GM10266 (cell line): ENCODE measurements at regions not wholly inside any gene's neighbourhood (a gene's known extent, or its start where the extent isn't known, plus 50 kb on each side); places are given as distances from the start of the nearest gene placed in this dataset.

Experiments used
- DNase-seq: peaks from one replicate; pipeline ENCODE4 v3.0.0; 2012; ENCODE audit errors: extremely low spot score
- TF ChIP-seq, protein P1 (sequence below): IDR thresholded peaks from 2 replicates; pipeline ENCODE4 v1.5.1; 2012; ENCODE audit warnings: mild to moderate bottlenecking, low read depth; ENCODE audit not compliant: control insufficient read depth, insufficient read depth; ENCODE audit errors: missing control alignments

GRCh38 chr4:104756837-104757236 lies 262.1 kb upstream of the CXXC4 start:
- no peak for DNase-seq
- TF ChIP-seq, protein P1, sequence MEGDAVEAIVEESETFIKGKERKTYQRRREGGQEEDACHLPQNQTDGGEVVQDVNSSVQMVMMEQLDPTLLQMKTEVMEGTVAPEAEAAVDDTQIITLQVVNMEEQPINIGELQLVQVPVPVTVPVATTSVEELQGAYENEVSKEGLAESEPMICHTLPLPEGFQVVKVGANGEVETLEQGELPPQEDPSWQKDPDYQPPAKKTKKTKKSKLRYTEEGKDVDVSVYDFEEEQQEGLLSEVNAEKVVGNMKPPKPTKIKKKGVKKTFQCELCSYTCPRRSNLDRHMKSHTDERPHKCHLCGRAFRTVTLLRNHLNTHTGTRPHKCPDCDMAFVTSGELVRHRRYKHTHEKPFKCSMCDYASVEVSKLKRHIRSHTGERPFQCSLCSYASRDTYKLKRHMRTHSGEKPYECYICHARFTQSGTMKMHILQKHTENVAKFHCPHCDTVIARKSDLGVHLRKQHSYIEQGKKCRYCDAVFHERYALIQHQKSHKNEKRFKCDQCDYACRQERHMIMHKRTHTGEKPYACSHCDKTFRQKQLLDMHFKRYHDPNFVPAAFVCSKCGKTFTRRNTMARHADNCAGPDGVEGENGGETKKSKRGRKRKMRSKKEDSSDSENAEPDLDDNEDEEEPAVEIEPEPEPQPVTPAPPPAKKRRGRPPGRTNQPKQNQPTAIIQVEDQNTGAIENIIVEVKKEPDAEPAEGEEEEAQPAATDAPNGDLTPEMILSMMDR = no peak

- no peak for DNase-seq
- TF ChIP-seq, protein P1 = no peak
These were observed 263.9 kb upstream of the CXXC4 start for GRCh38 chr4:104758574-104758973.

DNA sequence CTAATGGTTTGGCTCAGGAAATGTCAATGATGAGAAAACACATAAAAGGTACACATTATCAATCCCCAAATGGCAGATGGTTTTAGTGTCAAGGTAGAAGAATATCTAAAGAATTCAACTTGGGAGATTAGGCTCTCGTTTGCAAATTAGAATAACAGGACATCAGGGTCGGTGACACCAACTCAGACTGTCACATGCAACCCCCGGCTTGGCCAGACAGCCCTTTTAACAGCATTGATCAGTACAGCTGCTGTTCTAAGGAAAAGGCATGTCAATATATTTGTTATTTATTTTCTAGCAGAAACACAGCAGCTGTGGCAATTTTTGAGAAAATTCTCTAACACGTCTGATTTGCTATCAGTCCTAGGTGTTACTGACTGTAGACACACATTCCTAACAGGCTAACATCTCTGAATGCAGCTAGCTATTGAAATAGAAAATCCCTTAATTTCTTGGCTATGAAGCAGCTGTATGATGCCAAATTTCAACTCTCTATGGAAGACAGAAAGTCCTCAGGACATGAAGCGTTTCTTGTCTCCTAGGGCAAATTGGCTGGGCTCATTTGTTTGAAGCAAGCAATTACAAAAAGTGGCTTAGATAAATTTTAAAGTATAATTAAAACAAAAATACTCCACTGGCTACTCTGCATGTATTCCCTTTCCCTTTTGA lies 269.0 kb upstream of the CXXC4 start:
- DNase-seq = no peak
- TF ChIP-seq, protein P1 = no peak

- DNase-seq = no peak
- TF ChIP-seq, protein P1 = no peak
These were observed 272.0 kb upstream of the CXXC4 start for GRCh38 chr4:104766676-104767075.

DNA sequence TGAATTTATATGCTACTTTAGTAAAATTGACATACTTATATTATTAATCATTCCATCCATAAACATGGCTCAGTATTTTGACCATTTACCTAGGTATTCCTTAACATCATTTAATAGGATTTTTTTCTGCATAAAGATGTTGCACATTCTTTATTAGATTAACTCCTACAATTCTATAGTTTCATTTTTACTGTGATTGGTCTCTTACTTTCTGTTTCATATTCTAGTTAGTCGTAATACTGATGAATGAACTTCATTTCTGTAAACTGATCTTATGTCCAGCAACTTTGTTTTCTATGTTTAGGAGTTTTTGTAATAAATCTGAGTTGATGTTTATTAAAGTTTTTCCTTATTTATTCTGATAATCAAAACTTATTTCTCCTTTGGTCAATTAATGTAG lies 278.2 kb upstream of the CXXC4 start:
- TF ChIP-seq, protein P1 = no peak
- DNase-seq = no peak

- peak; percentile 28 for DNase-seq
- TF ChIP-seq, protein P1 = no peak
These were observed 300.7 kb upstream of the CXXC4 start for GRCh38 chr4:104795264-104795939.

GRCh38 chr4:104811727-104812126 lies 317.0 kb upstream of the CXXC4 start:
- TF ChIP-seq, protein P1 = no peak
- no peak for DNase-seq
